Ascending aorta (tissue), 2 donors: ENCODE measurements at regions not wholly inside any gene's neighbourhood (a gene's known extent, or its start where the extent isn't known, plus 50 kb on each side); places are given as distances from the start of the nearest gene placed in this dataset.

Experiments
- DNase-seq, 2 donors: peaks; one replicate each; pipeline ENCODE4 v3.0.0-alpha.2; 2019; ENCODE audit warnings: low spot score in 2 of 2
- H3K27ac ChIP-seq, 2 donors: fragments of 200-600 bp; sonication (generic); one replicate each; pipeline ENCODE4 v1.5.1; 2016 to 2017; ENCODE audit warnings: mild to moderate bottlenecking in 1 of 2
- H3K27me3 ChIP-seq: fragments of 200-600 bp; sonication (generic); one replicate; pipeline ENCODE4 v1.5.1; 2017
- H3K36me3 ChIP-seq, 2 donors: fragments of 200-600 bp; sonication (generic); one replicate each; pipeline ENCODE4 v1.5.1; 2016
- H3K4me1 ChIP-seq, 2 donors: fragments of 200-600 bp; sonication (generic); one replicate each; pipeline ENCODE4 v1.5.1; 2016 to 2017; ENCODE audit warnings: mild to moderate bottlenecking in 1 of 2
- H3K4me3 ChIP-seq, 2 donors: fragments of 200-600 bp; sonication (generic); one replicate each; pipeline ENCODE4 v1.5.1; 2016 to 2017; ENCODE audit warnings: mild to moderate bottlenecking in 1 of 2
- H3K9me3 ChIP-seq, 2 donors: fragments of 200-600 bp; sonication (generic); one replicate each; pipeline ENCODE4 v1.5.1; 2016
- intact Hi-C: fragments of 100-400 bp; cut with DNase I; formaldehyde crosslinking; loops from one replicate; pipeline ENCODE4 v1.15.1; 2023
- TF ChIP-seq, protein P1 (sequence below), 3 experiments: fragments of 200-600 bp in 2 of 3; fragments of 450-650 bp in 1 of 3; sonication (generic) in 2 of 3; IDR thresholded peaks; one replicate each; pipeline ENCODE4 v1.5.1; 2016 to 2019; ENCODE audit warnings: antibody characterized with exemption in 3 of 3, mild to moderate bottlenecking in 1 of 3, moderate library complexity in 1 of 3

DNA sequence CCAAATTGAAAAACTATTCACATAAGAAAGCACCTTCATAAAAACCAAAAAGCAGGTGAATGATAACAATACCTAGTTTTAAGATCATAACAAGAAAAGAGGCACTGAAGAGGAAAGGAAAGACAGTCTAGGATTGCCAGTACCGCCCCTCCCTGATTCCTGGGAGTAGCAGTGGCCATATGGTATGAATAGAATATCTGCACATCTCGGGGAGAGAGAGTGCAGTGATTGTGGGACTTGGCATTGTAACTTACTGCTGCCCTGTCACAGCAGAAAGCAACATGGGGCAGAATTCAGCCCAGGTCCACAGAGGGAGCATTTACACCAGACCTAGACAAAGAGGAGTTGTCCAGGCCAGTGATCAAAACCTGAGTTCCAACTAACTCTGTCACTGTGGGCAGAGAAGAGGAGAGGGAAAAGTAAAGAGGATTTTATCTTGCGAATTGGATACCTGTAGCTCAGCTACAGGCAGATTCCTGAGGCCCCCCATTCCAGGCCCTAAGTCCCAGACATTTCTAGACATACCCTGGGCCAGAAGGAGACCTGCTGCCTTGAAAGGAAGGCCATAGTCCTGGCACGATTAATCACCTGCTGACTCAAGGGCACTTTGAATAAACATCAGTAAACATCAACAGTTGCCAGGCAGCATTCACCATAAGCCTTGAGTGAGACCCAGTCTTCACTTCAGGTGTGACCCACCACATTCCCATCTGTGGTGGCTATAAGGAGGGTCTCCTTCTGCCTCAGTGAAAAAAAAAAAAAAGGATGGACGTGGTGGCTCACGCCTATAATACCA lies 397.5 kb downstream of the TGFB2 start:
- no peak for DNase-seq
- no peaks in the 10 kb centered on the region for H3K27me3 ChIP-seq
- H3K27ac ChIP-seq = no peak overlapping the region
- H3K4me1 ChIP-seq = no peaks in the 10 kb centered on the region
- TF ChIP-seq, protein P1, sequence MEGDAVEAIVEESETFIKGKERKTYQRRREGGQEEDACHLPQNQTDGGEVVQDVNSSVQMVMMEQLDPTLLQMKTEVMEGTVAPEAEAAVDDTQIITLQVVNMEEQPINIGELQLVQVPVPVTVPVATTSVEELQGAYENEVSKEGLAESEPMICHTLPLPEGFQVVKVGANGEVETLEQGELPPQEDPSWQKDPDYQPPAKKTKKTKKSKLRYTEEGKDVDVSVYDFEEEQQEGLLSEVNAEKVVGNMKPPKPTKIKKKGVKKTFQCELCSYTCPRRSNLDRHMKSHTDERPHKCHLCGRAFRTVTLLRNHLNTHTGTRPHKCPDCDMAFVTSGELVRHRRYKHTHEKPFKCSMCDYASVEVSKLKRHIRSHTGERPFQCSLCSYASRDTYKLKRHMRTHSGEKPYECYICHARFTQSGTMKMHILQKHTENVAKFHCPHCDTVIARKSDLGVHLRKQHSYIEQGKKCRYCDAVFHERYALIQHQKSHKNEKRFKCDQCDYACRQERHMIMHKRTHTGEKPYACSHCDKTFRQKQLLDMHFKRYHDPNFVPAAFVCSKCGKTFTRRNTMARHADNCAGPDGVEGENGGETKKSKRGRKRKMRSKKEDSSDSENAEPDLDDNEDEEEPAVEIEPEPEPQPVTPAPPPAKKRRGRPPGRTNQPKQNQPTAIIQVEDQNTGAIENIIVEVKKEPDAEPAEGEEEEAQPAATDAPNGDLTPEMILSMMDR (IDR thresholded peaks at IDR 0.05) = no peak
- intact Hi-C loops = no loop called here
- no peak overlapping the region for H3K4me3 ChIP-seq
- H3K9me3 ChIP-seq = no peaks in the 10 kb centered on the region
- no peaks in the 10 kb centered on the region for H3K36me3 ChIP-seq

DNA sequence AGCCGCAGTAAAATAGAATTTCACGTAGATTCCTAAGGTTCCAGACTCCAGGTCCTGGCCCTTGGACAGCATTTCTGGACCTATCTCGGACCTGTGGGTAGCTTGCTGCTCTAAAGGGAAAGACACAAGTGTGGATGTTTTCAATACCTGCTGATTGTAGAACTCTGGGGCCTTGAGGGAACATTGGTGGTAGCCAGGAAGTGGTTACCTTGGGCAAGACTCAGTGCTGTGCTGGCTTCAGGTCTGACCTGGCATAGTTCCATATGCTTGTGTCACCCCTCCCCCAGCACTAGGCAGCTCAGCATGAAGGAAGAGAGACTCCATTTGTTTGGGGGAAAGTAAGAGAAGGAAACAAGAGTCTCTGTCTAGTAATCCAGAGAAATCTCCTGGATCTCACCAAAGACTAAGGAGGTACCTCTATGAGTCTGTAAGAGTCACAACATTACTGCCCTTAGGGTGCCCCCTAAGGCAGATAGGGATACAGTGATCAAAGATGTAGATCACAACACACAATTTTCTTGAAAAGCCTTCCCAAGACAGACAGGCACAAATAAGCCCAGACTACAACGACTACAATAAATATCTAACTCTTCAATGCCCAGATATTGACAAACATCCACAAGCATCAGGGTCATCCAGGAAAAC lies 398.8 kb downstream of the TGFB2 start:
- no peaks in the 10 kb centered on the region for H3K4me1 ChIP-seq
- no peak for DNase-seq
- intact Hi-C loops = no loop called here
- H3K9me3 ChIP-seq = no peaks in the 10 kb centered on the region
- TF ChIP-seq, protein P1 (IDR thresholded peaks at IDR 0.05) = no peak
- H3K27me3 ChIP-seq = no peaks in the 10 kb centered on the region
- no peak overlapping the region for H3K4me3 ChIP-seq
- H3K27ac ChIP-seq = no peak overlapping the region
- H3K36me3 ChIP-seq = no peaks in the 10 kb centered on the region

DNA sequence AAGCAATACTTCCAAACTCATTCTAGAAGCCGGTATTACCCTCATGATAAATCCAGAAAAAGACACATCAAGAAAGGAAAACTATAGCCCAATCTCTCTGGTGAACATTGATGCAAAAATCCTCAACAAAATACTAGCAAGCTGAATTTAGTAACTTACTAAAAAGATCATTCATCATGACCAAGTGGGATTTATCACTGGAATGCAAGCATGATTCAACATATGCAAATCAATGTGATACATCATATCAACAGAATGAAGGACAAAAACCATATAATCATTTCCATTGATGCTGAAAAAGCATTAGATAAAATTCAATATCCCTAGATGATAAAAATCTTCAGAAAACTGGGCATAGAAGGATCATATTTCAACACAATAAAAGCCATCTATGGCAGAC lies 402.9 kb downstream of the TGFB2 start:
- H3K4me3 ChIP-seq = no peak overlapping the region
- H3K9me3 ChIP-seq = no peaks in the 10 kb centered on the region
- H3K36me3 ChIP-seq = no peaks in the 10 kb centered on the region
- no peak overlapping the region for H3K27ac ChIP-seq
- no peaks in the 10 kb centered on the region for H3K27me3 ChIP-seq
- intact Hi-C loops = no loop called here
- no peak for DNase-seq
- TF ChIP-seq, protein P1 (IDR thresholded peaks at IDR 0.05) = no peak
- H3K4me1 ChIP-seq = no peaks in the 10 kb centered on the region

GRCh38 chr1:218750216-218750970 lies 405.3 kb downstream of the TGFB2 start:
- intact Hi-C loops = no loop called here
- no peak overlapping the region for H3K4me3 ChIP-seq

GRCh38 chr1:218751208-218751948 lies 406.2 kb downstream of the TGFB2 start:
- no peaks in the 10 kb centered on the region for H3K27me3 ChIP-seq
- H3K4me3 ChIP-seq = no peak overlapping the region
- no peaks in the 10 kb centered on the region for H3K36me3 ChIP-seq
- no peaks in the 10 kb centered on the region for H3K4me1 ChIP-seq
- intact Hi-C loops = no loop called here
- H3K27ac ChIP-seq = no peak overlapping the region
- no peak for DNase-seq
- H3K9me3 ChIP-seq = no peaks in the 10 kb centered on the region
- TF ChIP-seq, protein P1 (IDR thresholded peaks at IDR 0.05) = no peak

More at GRCh38 chr1:218750216-218750970, 405.3 kb downstream of the TGFB2 start:
- H3K4me1 ChIP-seq = no peaks in the 10 kb centered on the region
- no peaks in the 10 kb centered on the region for H3K36me3 ChIP-seq
- H3K27ac ChIP-seq = no peak overlapping the region
- H3K27me3 ChIP-seq = no peaks in the 10 kb centered on the region
- no peak for DNase-seq
- no peaks in the 10 kb centered on the region for H3K9me3 ChIP-seq
- TF ChIP-seq, protein P1 (IDR thresholded peaks at IDR 0.05) = no peak
